HCT116 (cell line): ENCODE measurements at regions not wholly inside any gene's neighbourhood (a gene's known extent, or its start where the extent isn't known, plus 50 kb on each side); places are given as distances from the start of the nearest gene placed in this dataset.

ENCODE experiments used
- CEBPB ChIP-seq: IDR thresholded peaks from 2 replicates; pipeline ENCODE4 v1.6.1; 2012; ENCODE audit warnings: low read depth
- CTCF ChIP-seq, 3 experiments: fragments of 200-600 bp in 1 of 3; sonication (generic) in 1 of 3; IDR thresholded peaks in 2 of 3; conservative IDR thresholded peaks in 1 of 3; 2 replicates each; pipeline ENCODE4 v1.5.1; 2012 to 2017; ENCODE audit warnings: low read depth in 2 of 3, low read length in 2 of 3, antibody characterized with exemption in 1 of 3, borderline replicate concordance in 1 of 3, control low read depth in 1 of 3, mild to moderate bottlenecking in 1 of 3, mixed read lengths in 1 of 3, mixed run types in 1 of 3, moderate library complexity in 1 of 3; ENCODE audit not compliant: insufficient read depth in 1 of 3
- EGR1 ChIP-seq: IDR thresholded peaks from 2 replicates; pipeline ENCODE4 v1.6.1; 2012; ENCODE audit warnings: low read depth
- ELF1 ChIP-seq: IDR thresholded peaks from 2 replicates; pipeline ENCODE4 v1.6.1; 2012; ENCODE audit warnings: low read depth, borderline replicate concordance
- EZH2 ChIP-seq: fragments of 200-600 bp; sonication (generic); IDR thresholded peaks from 2 replicates; pipeline ENCODE4 v1.6.1; 2017; ENCODE audit warnings: antibody characterized with exemption, mixed run types
- EZH2phosphoT487 ChIP-seq: fragments of 200-600 bp; IDR thresholded peaks from 2 replicates; pipeline ENCODE4 v1.6.1; 2018; ENCODE audit warnings: antibody characterized with exemption, borderline replicate concordance
- MAX ChIP-seq: IDR thresholded peaks from 2 replicates; pipeline ENCODE4 v1.6.1; 2012
- POLR2A ChIP-seq: IDR thresholded peaks from 2 replicates; pipeline ENCODE4 v1.7.0; 2011; ENCODE audit warnings: borderline replicate concordance; ENCODE audit not compliant: insufficient read depth, insufficient read length; ENCODE audit errors: extremely low read depth
- POLR2AphosphoS5 ChIP-seq: IDR thresholded peaks from 2 replicates; pipeline ENCODE4 v1.6.1; 2011; ENCODE audit warnings: mild to moderate bottlenecking, low read depth, low read length, moderate library complexity
- RAD21 ChIP-seq: IDR thresholded peaks from 2 replicates; pipeline ENCODE4 v1.6.1; 2012; ENCODE audit warnings: low read depth, mild to moderate bottlenecking
- SP1 ChIP-seq: IDR thresholded peaks from 2 replicates; pipeline ENCODE4 v1.6.1; 2012; ENCODE audit warnings: low read depth
- YY1 ChIP-seq: IDR thresholded peaks from 2 replicates; pipeline ENCODE4 v1.6.1; 2011; ENCODE audit warnings: low read length, low read depth, moderate library complexity, mild to moderate bottlenecking; ENCODE audit not compliant: insufficient replicate concordance; ENCODE audit errors: extremely low read depth

- TF ChIP-seq CTCF (IDR thresholded peaks at IDR 0.05 in 2 of 3, conservative IDR thresholded peaks at IDR 0.05 in 1 of 3; ENCODE audit: borderline replicate concordance in 1 of 3, insufficient read depth in 1 of 3, low read depth in 2 of 3, low read length in 2 of 3) = no peak
- no peak for TF ChIP-seq MAX
- no peak for TF ChIP-seq RAD21
- TF ChIP-seq POLR2A = no peak
- no peak for TF ChIP-seq EZH2
- no peak for TF ChIP-seq EZH2phosphoT487
- no peak for TF ChIP-seq EGR1
- no peak for TF ChIP-seq CEBPB
- TF ChIP-seq SP1 = no peak
- no peak for TF ChIP-seq POLR2AphosphoS5
- no peak for TF ChIP-seq YY1
- TF ChIP-seq ELF1 = no peak
These were observed 157.9 kb downstream of the MAGEB5 start for GRCh38 chrX:26373829-26374228.
